ENCODE measurements at regions not wholly inside any gene's neighbourhood (a gene's known extent, or its start where the extent isn't known, plus 50 kb on each side); places are given as distances from the start of the nearest gene placed in this dataset.

GRCh38 chr5:39896104-39896503 is 471.3 kb upstream of the DAB2 start:
- H3K27me3 ChIP-seq (ENCODE audit: low read depth, low read length): no peaks in the 10 kb centered on the region
- no peak overlapping the region for H3K9ac ChIP-seq (ENCODE audit: low read length)
- no peak overlapping the region for H3K4me3 ChIP-seq (ENCODE audit: low read length)
- TF ChIP-seq EZH2phosphoT487 (IDR thresholded peaks at IDR 0.05; ENCODE audit: low read depth): no peak
- TF ChIP-seq, protein P1, sequence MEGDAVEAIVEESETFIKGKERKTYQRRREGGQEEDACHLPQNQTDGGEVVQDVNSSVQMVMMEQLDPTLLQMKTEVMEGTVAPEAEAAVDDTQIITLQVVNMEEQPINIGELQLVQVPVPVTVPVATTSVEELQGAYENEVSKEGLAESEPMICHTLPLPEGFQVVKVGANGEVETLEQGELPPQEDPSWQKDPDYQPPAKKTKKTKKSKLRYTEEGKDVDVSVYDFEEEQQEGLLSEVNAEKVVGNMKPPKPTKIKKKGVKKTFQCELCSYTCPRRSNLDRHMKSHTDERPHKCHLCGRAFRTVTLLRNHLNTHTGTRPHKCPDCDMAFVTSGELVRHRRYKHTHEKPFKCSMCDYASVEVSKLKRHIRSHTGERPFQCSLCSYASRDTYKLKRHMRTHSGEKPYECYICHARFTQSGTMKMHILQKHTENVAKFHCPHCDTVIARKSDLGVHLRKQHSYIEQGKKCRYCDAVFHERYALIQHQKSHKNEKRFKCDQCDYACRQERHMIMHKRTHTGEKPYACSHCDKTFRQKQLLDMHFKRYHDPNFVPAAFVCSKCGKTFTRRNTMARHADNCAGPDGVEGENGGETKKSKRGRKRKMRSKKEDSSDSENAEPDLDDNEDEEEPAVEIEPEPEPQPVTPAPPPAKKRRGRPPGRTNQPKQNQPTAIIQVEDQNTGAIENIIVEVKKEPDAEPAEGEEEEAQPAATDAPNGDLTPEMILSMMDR (IDR thresholded peaks at IDR 0.05; ENCODE audit: low read depth, low read length): no peak
- no peaks in the 10 kb centered on the region for H4K20me1 ChIP-seq (ENCODE audit: insufficient read depth, low read length)
- H3K36me3 ChIP-seq (replicated peaks; ENCODE audit: low read depth, low read length): no peaks in the 10 kb centered on the region
- no peak overlapping the region for H3K27ac ChIP-seq (ENCODE audit: low read length)
- no peaks in the 10 kb centered on the region for H3K4me1 ChIP-seq (ENCODE audit: low read length)
- no peaks in the 10 kb centered on the region for H3K9me3 ChIP-seq (ENCODE audit: insufficient read depth, low read length)
- H3K79me2 ChIP-seq (ENCODE audit: low read length): no peaks in the 10 kb centered on the region
- H3K4me2 ChIP-seq (ENCODE audit: low read length): no peak overlapping the region
- no peak overlapping the region for H2AFZ ChIP-seq (ENCODE audit: low read depth, low read length)

DNA sequence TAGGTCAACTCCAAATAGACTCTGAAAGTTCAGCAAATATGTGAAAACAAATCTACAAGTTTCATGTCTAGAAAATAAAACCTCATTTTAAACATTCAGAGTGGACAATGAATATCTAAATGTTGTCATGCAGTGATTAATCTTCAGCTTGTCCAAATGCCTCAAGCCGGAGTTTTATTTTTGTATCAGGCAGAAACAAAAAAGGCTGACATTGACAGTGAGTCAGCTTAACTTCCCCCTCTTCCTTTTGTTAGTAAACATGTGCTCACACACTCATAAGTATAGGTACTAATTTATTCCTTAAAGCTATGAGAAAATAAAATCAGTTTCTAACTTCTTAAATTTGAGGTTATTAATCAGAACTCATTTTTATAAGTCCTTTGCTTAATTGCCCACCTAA is 467.9 kb upstream of the DAB2 start:
- H3K4me3 ChIP-seq (ENCODE audit: low read length): no peak overlapping the region
- no peaks in the 10 kb centered on the region for H4K20me1 ChIP-seq (ENCODE audit: insufficient read depth, low read length)
- H3K36me3 ChIP-seq (replicated peaks; ENCODE audit: low read depth, low read length): no peaks in the 10 kb centered on the region
- H3K27ac ChIP-seq (ENCODE audit: low read length): no peak overlapping the region
- H2AFZ ChIP-seq (ENCODE audit: low read depth, low read length): no peak overlapping the region
- TF ChIP-seq EZH2phosphoT487 (IDR thresholded peaks at IDR 0.05; ENCODE audit: low read depth): no peak
- TF ChIP-seq, protein P1 (IDR thresholded peaks at IDR 0.05; ENCODE audit: low read depth, low read length): no peak
- H3K4me1 ChIP-seq (ENCODE audit: low read length): no peaks in the 10 kb centered on the region
- H3K9me3 ChIP-seq (ENCODE audit: insufficient read depth, low read length): no peaks in the 10 kb centered on the region
- H3K4me2 ChIP-seq (ENCODE audit: low read length): no peak overlapping the region
- H3K79me2 ChIP-seq (ENCODE audit: low read length): no peaks in the 10 kb centered on the region
- no peak overlapping the region for H3K9ac ChIP-seq (ENCODE audit: low read length)
- H3K27me3 ChIP-seq (ENCODE audit: low read depth, low read length): no peaks in the 10 kb centered on the region

DNA sequence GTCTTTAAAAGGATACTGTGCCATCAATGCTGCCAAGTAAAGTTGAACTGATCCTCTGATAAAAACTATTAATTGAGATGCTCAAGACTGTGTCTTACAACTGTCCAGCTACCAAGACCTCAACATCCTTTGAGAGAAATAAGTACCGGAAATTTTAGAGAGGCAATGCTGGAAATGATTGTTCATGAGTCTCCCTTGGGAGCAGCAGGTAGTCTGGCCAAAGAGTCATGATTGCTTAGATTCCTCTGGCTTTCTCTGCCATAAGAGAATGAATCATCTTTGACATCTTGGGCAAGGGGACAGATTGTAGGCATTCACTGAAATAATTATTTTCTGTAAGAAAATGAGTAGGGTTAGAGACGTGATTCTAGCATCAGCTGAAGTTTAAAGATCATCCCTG is 466.6 kb upstream of the DAB2 start:
- no peak for TF ChIP-seq EZH2phosphoT487 (IDR thresholded peaks at IDR 0.05; ENCODE audit: low read depth)
- TF ChIP-seq, protein P1 (IDR thresholded peaks at IDR 0.05; ENCODE audit: low read depth, low read length): no peak
- H3K4me1 ChIP-seq (ENCODE audit: low read length): no peaks in the 10 kb centered on the region
- H3K4me2 ChIP-seq (ENCODE audit: low read length): no peak overlapping the region

GRCh38 chr5:39880985-39881384 is 456.2 kb upstream of the DAB2 start:
- Histone ChIP-seq H3K4me1 (ENCODE audit: low read length) (no peaks in the 10 kb centered on the region), H3K9me3 (ENCODE audit: insufficient read depth, low read length) (no peaks in the 10 kb centered on the region), H3K79me2 (ENCODE audit: low read length) (no peaks in the 10 kb centered on the region), H3K36me3 (replicated peaks; ENCODE audit: low read depth, low read length) (no peaks in the 10 kb centered on the region), H3K4me3 (ENCODE audit: low read length) (no peak overlapping the region), H3K4me2 (ENCODE audit: low read length) (no peak overlapping the region), H3K27ac (ENCODE audit: low read length) (no peak overlapping the region), H4K20me1 (ENCODE audit: insufficient read depth, low read length) (no peaks in the 10 kb centered on the region), H2AFZ (ENCODE audit: low read depth, low read length) (no peak overlapping the region), H3K27me3 (ENCODE audit: low read depth, low read length) (no peaks in the 10 kb centered on the region), H3K9ac (ENCODE audit: low read length) (no peak overlapping the region)
- TF ChIP-seq, protein P1 (IDR thresholded peaks at IDR 0.05; ENCODE audit: low read depth, low read length): no peak
- no peak for TF ChIP-seq EZH2phosphoT487 (IDR thresholded peaks at IDR 0.05; ENCODE audit: low read depth)

More for the DNA sequence above, 466.6 kb upstream of the DAB2 start:
- Histone ChIP-seq H4K20me1 (ENCODE audit: insufficient read depth, low read length) (no peaks in the 10 kb centered on the region), H2AFZ (ENCODE audit: low read depth, low read length) (0 out of 2 replicates have a peak overlapping the region, but pooled peaks have one; percentile 4), H3K36me3 (replicated peaks; ENCODE audit: low read depth, low read length) (no peaks in the 10 kb centered on the region), H3K9me3 (ENCODE audit: insufficient read depth, low read length) (no peaks in the 10 kb centered on the region), H3K9ac (ENCODE audit: low read length) (no peak overlapping the region), H3K4me3 (ENCODE audit: low read length) (no peak overlapping the region), H3K79me2 (ENCODE audit: low read length) (no peaks in the 10 kb centered on the region), H3K27ac (ENCODE audit: low read length) (no peak overlapping the region), H3K27me3 (ENCODE audit: low read depth, low read length) (no peaks in the 10 kb centered on the region)

Measured in OCI-LY3 (cell line).